GM21786 (cell line): ENCODE measurements at regions not wholly inside any gene's neighbourhood (a gene's known extent, or its start where the extent isn't known, plus 50 kb on each side); places are given as distances from the start of the nearest gene placed in this dataset.
A peak's percentile ranks its signal among the peaks of the same experiment; 100 is the strongest.

Source experiments
- ATAC-seq: cut with Tn5 transposase; IDR thresholded peaks from one replicate; pipeline ENCODE4 v1.9.1; 2021; ENCODE audit not compliant: unreplicated experiment

GRCh38 chr18:25875551-25876240 is 214.7 kb downstream of the SS18 start:
- ATAC-seq = no peak

- no peak for ATAC-seq
Observed at GRCh38 chr18:25873833-25874232, 216.6 kb downstream of the SS18 start.

- no peak for ATAC-seq
Observed at GRCh38 chr18:25866331-25866730, 224.1 kb downstream of the SS18 start.

GRCh38 chr18:25862881-25863600 is 227.4 kb downstream of the SS18 start:
- ATAC-seq = no peak

GRCh38 chr18:25853691-25854433 is 236.6 kb downstream of the SS18 start:
- no peak for ATAC-seq

- ATAC-seq = no peak
Observed at GRCh38 chr18:25843791-25844190, 246.6 kb downstream of the SS18 start.

GRCh38 chr18:25842665-25843064 is 247.7 kb downstream of the SS18 start:
- ATAC-seq = no peak

- ATAC-seq = no peak
Observed at GRCh38 chr18:25834061-25834460, 256.4 kb downstream of the SS18 start.

- ATAC-seq = peak; percentile 51
Observed at GRCh38 chr18:25832001-25832604, 258.3 kb downstream of the SS18 start.

- no peak for ATAC-seq
Observed at GRCh38 chr18:25831301-25831701, 259.1 kb downstream of the SS18 start.

- no peak for ATAC-seq
Observed at GRCh38 chr18:25830787-25831186, 259.6 kb downstream of the SS18 start.

- no peak for ATAC-seq
Observed at GRCh38 chr18:25827961-25828561, 262.4 kb downstream of the SS18 start.

GRCh38 chr18:25827228-25827627 is 263.2 kb downstream of the SS18 start:
- no peak for ATAC-seq

- ATAC-seq = no peak
Observed at GRCh38 chr18:25826823-25827222, 263.6 kb downstream of the SS18 start.

- ATAC-seq = no peak
Observed at GRCh38 chr18:25825979-25826776, 264.2 kb downstream of the SS18 start.

GRCh38 chr18:25825056-25825455 is 265.4 kb downstream of the SS18 start:
- no peak for ATAC-seq

GRCh38 chr18:25819746-25820363 is 270.6 kb downstream of the SS18 start:
- no peak for ATAC-seq

- no peak for ATAC-seq
Observed at GRCh38 chr18:25818505-25818904, 271.9 kb downstream of the SS18 start.

GRCh38 chr18:25817546-25818237 is 272.7 kb downstream of the SS18 start:
- no peak for ATAC-seq
